HFF-Myc (cell line): ENCODE measurements at regions not wholly inside any gene's neighbourhood (a gene's known extent, or its start where the extent isn't known, plus 50 kb on each side); places are given as distances from the start of the nearest gene placed in this dataset.

ENCODE experiments used
- DNase-seq: peaks from one replicate; pipeline ENCODE4 v3.0.0-alpha.2; 2011; ENCODE audit warnings: low read depth; ENCODE audit errors: extremely low read depth
- H3K4me3 ChIP-seq: replicated peaks from 2 replicates; pipeline ENCODE4 v1.5.1; 2011; ENCODE audit warnings: low read depth, mild to moderate bottlenecking, control low read depth, low read length
- TF ChIP-seq, protein P1 (sequence below): IDR thresholded peaks from 2 replicates; pipeline ENCODE4 v1.5.1; 2012; ENCODE audit warnings: mild to moderate bottlenecking, low read depth, low read length, control low read depth; ENCODE audit errors: missing control alignments

DNA sequence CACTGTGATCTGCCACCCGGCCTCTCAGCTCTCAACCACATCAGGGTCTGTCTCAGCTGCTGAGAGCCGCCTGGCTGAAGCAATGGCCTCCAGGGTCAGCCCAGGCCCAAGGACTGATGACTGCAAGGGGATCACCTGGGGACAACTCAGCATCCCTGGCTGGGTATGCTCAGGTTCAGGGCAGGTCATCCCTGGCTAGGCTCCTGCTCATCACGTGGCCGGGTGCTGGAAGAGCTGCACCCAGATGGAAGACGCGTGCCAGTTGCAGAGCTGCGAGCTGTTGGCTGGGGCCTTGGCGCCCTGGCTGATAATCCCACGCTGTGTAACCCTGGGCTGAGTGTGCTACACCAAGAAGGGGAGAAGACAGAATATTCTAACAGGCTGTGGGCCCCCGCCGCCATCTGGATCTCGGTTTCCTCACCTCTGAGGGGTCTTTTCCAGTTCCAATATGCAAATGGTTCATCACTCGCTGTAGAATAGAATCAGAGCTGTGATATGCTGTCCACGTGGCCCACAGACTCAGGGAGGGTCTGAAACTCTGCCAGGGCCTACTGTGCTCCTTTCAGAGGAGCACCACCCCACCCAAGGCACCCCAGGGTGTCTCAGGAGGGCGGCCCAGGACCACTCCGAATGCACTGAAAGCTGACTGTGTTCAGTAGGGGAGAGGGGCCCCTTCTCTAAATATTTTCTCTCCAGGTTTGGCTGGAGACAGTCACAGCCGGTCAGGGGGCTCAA, 338.8 kb downstream of the BCOR start:
- no peak for DNase-seq
- TF ChIP-seq, protein P1, sequence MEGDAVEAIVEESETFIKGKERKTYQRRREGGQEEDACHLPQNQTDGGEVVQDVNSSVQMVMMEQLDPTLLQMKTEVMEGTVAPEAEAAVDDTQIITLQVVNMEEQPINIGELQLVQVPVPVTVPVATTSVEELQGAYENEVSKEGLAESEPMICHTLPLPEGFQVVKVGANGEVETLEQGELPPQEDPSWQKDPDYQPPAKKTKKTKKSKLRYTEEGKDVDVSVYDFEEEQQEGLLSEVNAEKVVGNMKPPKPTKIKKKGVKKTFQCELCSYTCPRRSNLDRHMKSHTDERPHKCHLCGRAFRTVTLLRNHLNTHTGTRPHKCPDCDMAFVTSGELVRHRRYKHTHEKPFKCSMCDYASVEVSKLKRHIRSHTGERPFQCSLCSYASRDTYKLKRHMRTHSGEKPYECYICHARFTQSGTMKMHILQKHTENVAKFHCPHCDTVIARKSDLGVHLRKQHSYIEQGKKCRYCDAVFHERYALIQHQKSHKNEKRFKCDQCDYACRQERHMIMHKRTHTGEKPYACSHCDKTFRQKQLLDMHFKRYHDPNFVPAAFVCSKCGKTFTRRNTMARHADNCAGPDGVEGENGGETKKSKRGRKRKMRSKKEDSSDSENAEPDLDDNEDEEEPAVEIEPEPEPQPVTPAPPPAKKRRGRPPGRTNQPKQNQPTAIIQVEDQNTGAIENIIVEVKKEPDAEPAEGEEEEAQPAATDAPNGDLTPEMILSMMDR: no peak
- no peak overlapping the region for H3K4me3 ChIP-seq

DNA sequence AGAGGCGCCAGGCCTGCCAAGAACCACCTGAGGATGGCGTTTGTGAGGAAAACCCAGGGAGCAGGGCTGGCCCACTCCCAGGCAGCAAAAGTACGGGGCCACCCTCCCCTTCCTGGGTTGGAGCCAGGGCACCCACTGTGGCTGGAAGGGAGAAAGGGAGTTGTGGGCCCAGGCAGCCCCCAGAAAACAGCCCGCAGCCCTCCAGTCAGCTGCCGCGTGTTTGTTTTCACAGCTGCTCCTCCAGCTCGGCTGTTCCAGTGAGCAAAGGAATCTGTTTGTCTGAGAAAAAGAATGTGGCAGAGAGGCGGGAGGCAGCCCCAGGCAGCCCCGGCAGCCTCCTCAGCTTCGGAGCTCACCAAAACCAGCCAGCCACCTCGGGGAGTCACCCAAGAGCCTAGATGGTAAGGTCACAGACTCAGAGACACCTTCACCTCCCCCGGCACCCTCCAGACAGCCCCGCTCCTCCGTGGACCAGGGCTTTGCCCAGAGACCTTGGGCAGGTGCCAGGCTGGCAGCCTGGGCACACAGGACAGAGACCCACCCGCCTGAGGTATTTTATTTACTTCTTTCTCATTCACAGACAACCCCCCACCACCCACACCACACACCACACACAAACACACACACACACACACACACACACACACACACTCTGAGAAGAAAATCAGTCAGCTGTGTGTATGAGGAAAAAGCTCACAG, 338.1 kb downstream of the BCOR start:
- H3K4me3 ChIP-seq: no peak overlapping the region
- TF ChIP-seq, protein P1: no peak
- no peak for DNase-seq

DNA sequence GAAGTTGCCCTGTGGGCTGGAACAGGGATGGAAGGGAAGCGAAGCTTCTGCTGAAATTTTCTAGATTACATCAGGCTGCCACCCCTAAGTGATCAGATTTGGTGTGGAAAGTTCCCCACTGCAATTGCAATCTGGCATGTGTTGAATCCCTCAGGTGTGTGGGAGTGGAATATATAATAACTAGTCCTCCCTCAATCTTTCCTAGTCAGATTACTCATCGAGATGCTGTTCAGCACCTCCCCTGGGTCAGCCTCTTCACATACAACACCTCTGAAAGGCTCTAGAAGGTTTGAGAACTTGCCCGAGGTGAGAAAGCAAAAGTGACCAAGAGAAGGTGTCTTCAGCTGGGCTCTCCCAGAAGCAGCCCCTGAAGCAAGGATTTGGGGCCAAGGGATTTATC, 336.8 kb downstream of the BCOR start:
- TF ChIP-seq, protein P1: no peak
- DNase-seq: no peak
- no peak overlapping the region for H3K4me3 ChIP-seq

DNA sequence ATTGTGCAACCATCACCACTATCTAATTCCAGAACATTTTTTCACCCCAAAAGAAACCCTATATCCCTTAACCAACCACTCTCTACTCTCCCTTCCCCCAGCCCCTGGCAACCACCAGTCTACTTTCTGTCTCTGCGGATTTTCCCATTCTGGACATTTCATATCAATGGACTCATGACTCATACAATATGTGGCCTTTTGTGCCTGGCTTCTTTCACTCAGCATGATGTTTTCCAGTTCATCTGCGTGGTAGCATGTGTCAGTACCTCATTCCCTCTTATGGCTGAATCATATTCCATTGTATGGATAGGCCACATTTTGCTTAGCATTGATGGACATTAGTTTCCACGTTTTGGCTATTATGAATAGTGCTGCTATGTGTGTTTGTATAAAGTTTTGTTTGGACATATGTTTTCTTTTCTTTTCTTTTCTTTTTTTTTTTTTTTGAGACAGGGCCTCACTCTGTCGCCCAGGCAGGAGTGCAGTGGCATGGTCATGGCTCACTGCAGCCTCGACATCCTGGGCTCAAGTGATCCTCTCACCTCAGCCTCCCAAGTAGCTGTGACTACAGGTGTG, 335.4 kb downstream of the BCOR start:
- no peak for DNase-seq
- TF ChIP-seq, protein P1: no peak
- no peak overlapping the region for H3K4me3 ChIP-seq

DNA sequence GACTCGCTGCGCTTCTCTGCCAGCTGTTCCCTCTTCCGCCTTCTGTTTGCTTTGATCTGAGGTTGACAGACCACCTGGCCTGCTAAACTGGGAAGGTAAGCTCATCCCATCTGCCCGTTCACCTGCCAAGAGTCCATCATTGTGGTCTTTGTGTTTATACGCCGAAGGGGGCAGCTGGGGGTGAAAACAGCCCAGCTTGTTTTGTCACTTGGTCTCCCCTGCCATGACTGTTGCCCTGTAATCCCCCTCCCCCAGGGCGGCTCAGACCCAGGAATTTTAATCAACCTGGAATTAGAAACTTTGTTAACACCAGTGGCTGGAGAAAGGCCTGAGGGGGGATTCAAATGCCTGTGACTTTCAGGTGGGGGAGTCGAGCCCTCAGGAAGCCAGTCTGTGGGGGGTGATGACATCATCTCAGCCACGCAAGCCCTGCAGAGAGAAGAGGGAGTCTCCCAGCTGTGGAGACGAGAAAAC, 333.3 kb downstream of the BCOR start:
- TF ChIP-seq, protein P1: no peak
- no peak for DNase-seq
- H3K4me3 ChIP-seq: no peak overlapping the region

DNA sequence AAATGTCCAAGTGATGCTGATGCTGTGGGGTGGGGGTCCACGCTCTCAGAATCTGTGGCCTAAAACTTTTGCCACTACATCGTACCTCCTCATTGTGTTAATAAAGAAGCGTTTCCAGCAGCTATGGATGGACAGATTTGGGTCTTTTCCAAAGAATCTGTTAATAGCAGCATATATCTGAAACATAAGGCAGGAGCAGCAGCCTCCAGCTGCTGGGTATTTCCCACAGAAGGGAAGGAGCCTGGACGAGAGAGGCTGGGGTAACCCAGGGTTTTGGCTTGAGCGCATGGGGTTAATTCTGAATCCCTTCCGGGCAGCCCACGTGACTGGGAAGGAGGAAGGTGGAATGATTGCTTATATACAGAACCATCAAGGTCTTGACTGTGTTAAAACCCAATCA, 332.4 kb downstream of the BCOR start:
- TF ChIP-seq, protein P1: no peak
- no peak overlapping the region for H3K4me3 ChIP-seq

More for the DNA sequence above, 332.4 kb downstream of the BCOR start:
- DNase-seq: no peak
